SU-DHL-6 (cell line): ENCODE measurements at regions not wholly inside any gene's neighbourhood (a gene's known extent, or its start where the extent isn't known, plus 50 kb on each side); places are given as distances from the start of the nearest gene placed in this dataset.

ENCODE experiments used
- CTCF ChIP-seq: fragments of 200-600 bp; sonication (generic); IDR thresholded peaks from one replicate; pipeline ENCODE4 v1.5.1; 2017; ENCODE audit warnings: antibody characterized with exemption, mild to moderate bottlenecking, low read length, moderate library complexity; ENCODE audit not compliant: insufficient read depth, poor library complexity, severe bottlenecking
- EZH2phosphoT487 ChIP-seq: fragments of 200-600 bp; sonication (generic), shearing (Covaris generic); conservative IDR thresholded peaks from 2 replicates; pipeline ENCODE4 v1.6.1; 2018; ENCODE audit warnings: mild to moderate bottlenecking, antibody characterized with exemption, low read length, moderate library complexity, mixed read lengths

- TF ChIP-seq EZH2phosphoT487: no peak
- TF ChIP-seq CTCF: no peak
Observed at GRCh38 chr6:156194981-156195380, 582.2 kb upstream of the ARID1B start.
